Nephron (organoid): ENCODE measurements at regions not wholly inside any gene's neighbourhood (a gene's known extent, or its start where the extent isn't known, plus 50 kb on each side); places are given as distances from the start of the nearest gene placed in this dataset.

Source experiments
- H3K27ac Mint-ChIP-seq, 3 experiments: 2 replicates each; pipeline ENCODE4 v1.8.0; 2020; ENCODE audit warnings: mixed read lengths in 3 of 3, mild to moderate bottlenecking in 2 of 3, moderate library complexity in 1 of 3
- H3K27me3 Mint-ChIP-seq: 2 replicates; pipeline ENCODE4 v1.8.0; 2021; ENCODE audit warnings: low read depth, mild to moderate bottlenecking, moderate library complexity, mixed read lengths
- H3K36me3 Mint-ChIP-seq: 2 replicates; pipeline ENCODE4 v1.8.0; 2020; ENCODE audit warnings: low read depth, mixed read lengths
- H3K4me1 Mint-ChIP-seq: 2 replicates; pipeline ENCODE4 v1.8.0; 2020; ENCODE audit warnings: mixed read lengths
- H3K4me3 Mint-ChIP-seq, 3 experiments: 2 replicates each; pipeline ENCODE4 v1.8.0; 2020; ENCODE audit warnings: mild to moderate bottlenecking in 3 of 3, mixed read lengths in 3 of 3, moderate library complexity in 2 of 3
- H3K9me3 Mint-ChIP-seq: 2 replicates; pipeline ENCODE4 v1.8.0; 2020; ENCODE audit warnings: mixed read lengths
- TF ChIP-seq, protein P1 (sequence below), 3 experiments: fragments of 200-600 bp; sonication (generic); IDR thresholded peaks; one replicate each; pipeline ENCODE4 v1.5.0; 2021; ENCODE audit warnings: antibody characterized with exemption in 3 of 3; ENCODE audit not compliant: unreplicated experiment in 3 of 3

DNA sequence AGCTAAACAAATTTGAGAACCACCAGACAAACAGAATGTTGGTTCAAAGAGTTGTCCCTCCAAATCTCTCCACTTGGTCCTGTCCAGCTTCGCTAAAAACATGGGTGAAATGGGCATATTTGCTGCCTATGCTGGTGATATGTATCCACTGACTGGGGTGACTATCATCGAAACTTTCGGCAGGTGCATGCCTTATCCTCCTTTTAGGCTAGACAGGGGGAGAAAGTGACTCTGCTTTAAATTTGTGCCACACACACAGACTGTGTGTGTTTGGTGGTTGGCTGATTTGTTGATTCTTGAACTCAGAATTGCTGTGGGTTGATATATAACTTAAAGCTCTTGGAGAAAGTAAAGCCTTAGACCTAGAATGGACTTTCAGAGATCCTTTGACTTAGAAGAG is 324.1 kb upstream of the NT5C1B start:
- H3K9me3 Mint-ChIP-seq, result no peaks in the 10 kb centered on the region
- TF ChIP-seq, protein P1, sequence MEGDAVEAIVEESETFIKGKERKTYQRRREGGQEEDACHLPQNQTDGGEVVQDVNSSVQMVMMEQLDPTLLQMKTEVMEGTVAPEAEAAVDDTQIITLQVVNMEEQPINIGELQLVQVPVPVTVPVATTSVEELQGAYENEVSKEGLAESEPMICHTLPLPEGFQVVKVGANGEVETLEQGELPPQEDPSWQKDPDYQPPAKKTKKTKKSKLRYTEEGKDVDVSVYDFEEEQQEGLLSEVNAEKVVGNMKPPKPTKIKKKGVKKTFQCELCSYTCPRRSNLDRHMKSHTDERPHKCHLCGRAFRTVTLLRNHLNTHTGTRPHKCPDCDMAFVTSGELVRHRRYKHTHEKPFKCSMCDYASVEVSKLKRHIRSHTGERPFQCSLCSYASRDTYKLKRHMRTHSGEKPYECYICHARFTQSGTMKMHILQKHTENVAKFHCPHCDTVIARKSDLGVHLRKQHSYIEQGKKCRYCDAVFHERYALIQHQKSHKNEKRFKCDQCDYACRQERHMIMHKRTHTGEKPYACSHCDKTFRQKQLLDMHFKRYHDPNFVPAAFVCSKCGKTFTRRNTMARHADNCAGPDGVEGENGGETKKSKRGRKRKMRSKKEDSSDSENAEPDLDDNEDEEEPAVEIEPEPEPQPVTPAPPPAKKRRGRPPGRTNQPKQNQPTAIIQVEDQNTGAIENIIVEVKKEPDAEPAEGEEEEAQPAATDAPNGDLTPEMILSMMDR (IDR thresholded peaks at IDR 0.05; ENCODE audit: unreplicated experiment in 3 of 3), result no peak
- no peak overlapping the region for H3K27ac Mint-ChIP-seq
- H3K4me3 Mint-ChIP-seq, result no peak overlapping the region
- peaks cover 8% of the 10 kb centered on the region for H3K4me1 Mint-ChIP-seq
- H3K27me3 Mint-ChIP-seq, result peaks cover 5% of the 10 kb centered on the region
- H3K36me3 Mint-ChIP-seq, result no peaks in the 10 kb centered on the region

DNA sequence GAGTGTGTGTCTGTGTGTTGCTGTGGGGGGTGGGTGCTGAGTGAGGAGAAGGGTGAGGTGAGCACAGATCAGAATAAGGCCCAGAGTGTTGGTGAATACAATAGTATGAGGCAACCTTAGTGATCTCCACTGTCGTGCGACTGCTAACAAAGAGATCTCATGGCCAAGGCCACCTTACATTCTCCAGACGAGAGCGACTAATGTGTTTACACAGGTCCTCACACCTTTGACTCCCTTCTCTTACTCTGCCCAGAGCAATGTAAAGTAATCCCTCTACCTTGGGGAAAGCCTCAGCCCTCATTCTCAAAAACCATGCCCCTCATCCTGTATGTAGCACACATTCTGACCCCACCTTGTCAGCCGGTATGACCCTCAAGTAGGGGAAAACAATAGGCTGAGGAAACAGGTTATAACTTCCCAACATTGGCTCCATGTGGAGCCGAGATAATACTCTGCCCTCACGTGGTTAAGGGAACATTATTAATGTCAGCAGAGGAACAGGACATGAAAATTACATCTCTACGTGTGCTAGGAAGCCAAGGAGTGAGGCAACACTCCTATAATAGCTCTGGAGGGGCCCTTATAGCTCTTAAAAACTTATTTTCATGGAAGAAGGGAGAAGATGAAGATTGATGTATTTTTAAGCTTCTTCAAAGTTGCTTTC is 323.0 kb upstream of the NT5C1B start:
- Mint-ChIP-seq H3K4me3 (no peak overlapping the region), H3K36me3 (no peaks in the 10 kb centered on the region), H3K4me1 (peaks cover 5% of the 10 kb centered on the region), H3K27me3 (peaks cover 5% of the 10 kb centered on the region), H3K27ac (peak overlapping the region in 1 of 3 experiments; percentile 54), H3K9me3 (no peaks in the 10 kb centered on the region)
- TF ChIP-seq, protein P1 (IDR thresholded peaks at IDR 0.05; ENCODE audit: unreplicated experiment in 3 of 3), result no peak

DNA sequence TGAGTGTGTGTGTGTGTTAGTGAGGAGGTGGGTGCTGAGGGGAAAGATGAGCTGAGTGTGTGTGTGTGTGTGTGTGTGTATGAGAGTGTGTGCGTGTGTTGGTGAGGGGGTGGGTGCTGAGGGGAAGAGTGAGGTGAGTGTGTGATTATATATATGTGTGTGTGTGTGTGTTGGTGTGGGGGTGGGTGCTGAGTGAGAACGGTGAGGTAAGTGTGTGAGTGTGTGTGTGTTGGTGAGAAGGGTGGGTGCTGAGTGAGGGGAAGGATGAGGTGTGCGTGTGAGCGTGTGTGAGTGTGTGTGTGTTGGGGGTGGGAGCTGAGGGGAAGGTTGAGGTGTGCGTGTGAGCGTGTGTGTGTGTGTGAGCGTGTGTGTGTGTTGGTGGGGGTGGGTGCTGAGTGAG is 322.0 kb upstream of the NT5C1B start:
- Mint-ChIP-seq H3K4me3 (no peak overlapping the region), H3K27me3 (peaks cover 5% of the 10 kb centered on the region), H3K36me3 (peaks cover 4% of the 10 kb centered on the region), H3K4me1 (peaks cover 5% of the 10 kb centered on the region), H3K27ac (no peak overlapping the region), H3K9me3 (peaks cover 3% of the 10 kb centered on the region)
- TF ChIP-seq, protein P1 (IDR thresholded peaks at IDR 0.05; ENCODE audit: unreplicated experiment in 3 of 3), result no peak

DNA sequence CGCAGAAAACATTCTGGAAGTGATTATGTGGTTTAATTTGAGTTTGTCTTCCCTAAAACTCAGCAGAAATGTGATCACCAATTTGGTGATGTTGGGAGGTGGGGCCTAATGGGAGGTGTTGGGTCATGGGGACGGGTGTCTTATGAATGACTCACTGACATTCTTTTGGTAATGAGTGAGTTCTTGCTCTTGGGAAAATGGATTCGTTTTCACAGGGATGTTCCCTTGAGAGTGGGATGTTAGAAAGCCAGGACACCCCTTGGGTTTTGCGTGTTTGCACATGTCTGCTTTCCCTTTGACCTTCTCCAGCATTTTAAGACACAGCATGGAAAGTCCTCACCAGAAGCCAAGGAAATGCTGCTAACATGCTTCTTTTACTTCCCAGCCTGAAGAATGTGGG is 321.5 kb upstream of the NT5C1B start:
- Mint-ChIP-seq H3K4me1 (peaks cover 5% of the 10 kb centered on the region), H3K27ac (no peak overlapping the region), H3K27me3 (peaks cover 5% of the 10 kb centered on the region), H3K9me3 (peaks cover 3% of the 10 kb centered on the region), H3K36me3 (peaks cover 5% of the 10 kb centered on the region), H3K4me3 (no peak overlapping the region)
- TF ChIP-seq, protein P1 (IDR thresholded peaks at IDR 0.05; ENCODE audit: unreplicated experiment in 3 of 3), result no peak

DNA sequence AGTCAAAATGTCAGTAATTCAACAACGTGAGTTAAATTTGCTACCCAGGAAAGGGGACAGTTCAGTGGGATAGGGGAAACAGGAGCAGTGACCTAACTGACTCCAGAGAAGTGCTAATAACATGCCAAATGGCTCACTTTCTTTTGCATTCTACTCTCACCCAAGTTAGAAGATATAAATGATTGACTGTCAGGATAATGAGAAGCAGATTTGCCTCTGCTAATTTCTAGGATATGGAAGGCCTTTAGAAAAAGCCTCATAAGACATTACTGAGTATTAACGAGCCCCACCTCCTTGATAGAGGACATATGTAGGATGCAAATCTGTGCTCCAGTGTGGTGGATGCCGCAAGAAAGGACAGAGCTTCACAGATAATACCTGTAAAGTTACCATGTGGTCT is 318.6 kb upstream of the NT5C1B start:
- peaks cover 5% of the 10 kb centered on the region for H3K27me3 Mint-ChIP-seq
- peaks cover 9% of the 10 kb centered on the region for H3K36me3 Mint-ChIP-seq
- TF ChIP-seq, protein P1 (IDR thresholded peaks at IDR 0.05; ENCODE audit: unreplicated experiment in 3 of 3), result no peak
- H3K9me3 Mint-ChIP-seq, result peaks cover 3% of the 10 kb centered on the region
- H3K4me3 Mint-ChIP-seq, result no peak overlapping the region
- H3K4me1 Mint-ChIP-seq, result no peaks in the 10 kb centered on the region
- no peak overlapping the region for H3K27ac Mint-ChIP-seq

DNA sequence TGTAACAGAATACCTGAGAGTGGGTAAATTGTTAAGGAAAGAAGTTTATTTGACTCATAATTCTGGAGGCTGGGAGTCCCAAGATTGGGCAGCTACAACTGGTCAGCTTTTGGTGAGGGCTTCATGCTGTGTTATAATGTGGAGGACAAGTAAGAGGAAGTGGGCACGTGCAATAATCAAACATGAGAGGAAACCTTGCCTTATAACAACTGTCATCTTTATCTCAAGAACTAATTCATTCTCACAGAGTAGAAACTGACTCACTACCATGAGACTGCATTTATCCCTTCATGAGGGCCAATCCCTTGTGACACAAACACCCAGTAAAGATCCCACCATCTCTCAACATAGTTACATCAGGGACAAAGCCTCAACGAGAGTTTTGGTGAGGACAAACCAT is 318.1 kb upstream of the NT5C1B start:
- Mint-ChIP-seq H3K27me3 (peaks cover 5% of the 10 kb centered on the region), H3K9me3 (peaks cover 3% of the 10 kb centered on the region), H3K36me3 (peaks cover 9% of the 10 kb centered on the region), H3K4me1 (no peaks in the 10 kb centered on the region), H3K4me3 (no peak overlapping the region), H3K27ac (no peak overlapping the region)
- TF ChIP-seq, protein P1 (IDR thresholded peaks at IDR 0.05; ENCODE audit: unreplicated experiment in 3 of 3), result no peak
